ENCODE measurements at regions not wholly inside any gene's neighbourhood (a gene's known extent, or its start where the extent isn't known, plus 50 kb on each side); places are given as distances from the start of the nearest gene placed in this dataset.
"Not testable (repeated sequence)": the region's sequence is repeated elsewhere in the genome, so short reads cannot be mapped to it uniquely, and the experiment has no call there.

GRCh38 chr15:20473465-20473864 is 68.1 kb downstream of the GOLGA6L6 start:
- H3K4me3 ChIP-seq (ENCODE audit: low read depth, low read length) = not testable (repeated sequence)

GRCh38 chr15:20472983-20473382 is 68.6 kb downstream of the GOLGA6L6 start:
- not testable (repeated sequence) for H3K4me3 ChIP-seq (ENCODE audit: low read depth, low read length)

- H3K4me3 ChIP-seq (ENCODE audit: low read depth, low read length) = not testable (repeated sequence)
These were observed 70.8 kb downstream of the GOLGA6L6 start for GRCh38 chr15:20470810-20471209.

- H3K4me3 ChIP-seq (ENCODE audit: low read depth, low read length) = not testable (repeated sequence)
These were observed 100.5 kb downstream of the GOLGA6L6 start for GRCh38 chr15:20441138-20441537.

GRCh38 chr15:20440390-20440789 is 101.2 kb downstream of the GOLGA6L6 start:
- H3K4me3 ChIP-seq (ENCODE audit: low read depth, low read length) = not testable (repeated sequence)

GRCh38 chr15:20439111-20439510 is 102.5 kb downstream of the GOLGA6L6 start:
- not testable (repeated sequence) for H3K4me3 ChIP-seq (ENCODE audit: low read depth, low read length)

GRCh38 chr15:20438255-20438654 is 103.3 kb downstream of the GOLGA6L6 start:
- H3K4me3 ChIP-seq (ENCODE audit: low read depth, low read length) = not testable (repeated sequence)

- not testable (repeated sequence) for H3K4me3 ChIP-seq (ENCODE audit: low read depth, low read length)
These were observed 108.1 kb downstream of the GOLGA6L6 start for GRCh38 chr15:20433468-20433867.

- not testable (repeated sequence) for H3K4me3 ChIP-seq (ENCODE audit: low read depth, low read length)
These were observed 111.1 kb downstream of the GOLGA6L6 start for GRCh38 chr15:20430495-20430894.

GRCh38 chr15:20420710-20421109 is 120.9 kb downstream of the GOLGA6L6 start:
- H3K4me3 ChIP-seq (ENCODE audit: low read depth, low read length) = not testable (repeated sequence)

GRCh38 chr15:20416618-20417017 is 125.0 kb downstream of the GOLGA6L6 start:
- H3K4me3 ChIP-seq (ENCODE audit: low read depth, low read length) = not testable (repeated sequence)

GRCh38 chr15:20409667-20410198 is 131.9 kb downstream of the GOLGA6L6 start:
- H3K4me3 ChIP-seq (ENCODE audit: low read depth, low read length) = not testable (repeated sequence)

- no peak for TF ChIP-seq CTCF (IDR thresholded peaks at IDR 0.05; ENCODE audit: borderline replicate concordance, insufficient read depth, low read depth, low read length)
- H3K4me3 ChIP-seq (ENCODE audit: low read depth, low read length) = no peak overlapping the region
These were observed 132.4 kb downstream of the GOLGA6L6 start for GRCh38 chr15:20409247-20409646.

- no peak overlapping the region for H3K4me3 ChIP-seq (ENCODE audit: low read depth, low read length)
- no peak for TF ChIP-seq CTCF (IDR thresholded peaks at IDR 0.05; ENCODE audit: borderline replicate concordance, insufficient read depth, low read depth, low read length)
These were observed 134.0 kb downstream of the GOLGA6L6 start for GRCh38 chr15:20407553-20407952.

GRCh38 chr15:20404571-20404970 is 137.0 kb downstream of the GOLGA6L6 start:
- not testable (repeated sequence) for H3K4me3 ChIP-seq (ENCODE audit: low read depth, low read length)

- not testable (repeated sequence) for H3K4me3 ChIP-seq (ENCODE audit: low read depth, low read length)
These were observed 139.0 kb downstream of the GOLGA6L6 start for GRCh38 chr15:20402586-20402985.

GRCh38 chr15:20401058-20401457 is 140.5 kb downstream of the GOLGA6L6 start:
- H3K4me3 ChIP-seq (ENCODE audit: low read depth, low read length) = not testable (repeated sequence)

- not testable (repeated sequence) for H3K4me3 ChIP-seq (ENCODE audit: low read depth, low read length)
These were observed 142.9 kb downstream of the GOLGA6L6 start for GRCh38 chr15:20398680-20399079.

GRCh38 chr15:20388161-20388560 is 153.4 kb downstream of the GOLGA6L6 start:
- not testable (repeated sequence) for H3K4me3 ChIP-seq (ENCODE audit: low read depth, low read length)
